Ovary (tissue), 3 donors: ENCODE measurements at regions not wholly inside any gene's neighbourhood (a gene's known extent, or its start where the extent isn't known, plus 50 kb on each side); places are given as distances from the start of the nearest gene placed in this dataset.

Experiments
- EP300 ChIP-seq: sonication (generic); formaldehyde crosslinking; IDR thresholded peaks from one replicate; pipeline ENCODE4 v1.6.1; 2017; ENCODE audit warnings: antibody characterized with exemption
- POLR2A ChIP-seq: fragments of 450-650 bp; IDR thresholded peaks from one replicate; pipeline ENCODE4 v1.6.1; 2017; ENCODE audit warnings: antibody characterized with exemption, mild to moderate bottlenecking, moderate library complexity
- TF ChIP-seq, protein P1 (sequence below), 3 donors: fragments of 450-650 bp in 2 of 3; fragments of 200-600 bp in 1 of 3; IDR thresholded peaks; one replicate each; pipeline versions ENCODE4 v1.5.1 to v1.8.0; 2016 to 2022; ENCODE audit warnings: antibody characterized with exemption in 3 of 3, mild to moderate bottlenecking in 1 of 3
- donor health status: DM: no; HTN: no; CAD: no.

DNA sequence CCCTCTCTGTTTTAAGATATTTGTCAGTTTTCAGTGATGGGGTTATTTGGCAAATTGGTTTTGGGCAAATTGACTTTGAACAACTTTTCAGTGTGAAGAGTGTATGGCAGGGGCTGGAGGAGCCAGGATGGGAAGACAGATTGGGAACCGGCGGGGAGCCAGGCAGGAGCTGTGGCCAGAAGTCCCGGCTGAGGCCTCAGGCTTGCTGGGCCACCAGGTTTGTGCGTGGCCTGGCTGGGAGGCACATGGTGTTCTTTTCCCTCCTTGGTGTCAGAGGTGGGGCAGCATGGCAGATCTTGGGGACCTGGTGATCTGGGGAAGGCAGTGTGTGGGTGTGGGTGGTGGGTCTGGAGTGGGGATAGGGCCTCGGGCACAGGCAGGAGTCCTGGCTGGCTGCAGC lies 61.1 kb downstream of the SLC25A47 start:
- TF ChIP-seq POLR2A (no peak), EP300 (no peak)
- TF ChIP-seq, protein P1, sequence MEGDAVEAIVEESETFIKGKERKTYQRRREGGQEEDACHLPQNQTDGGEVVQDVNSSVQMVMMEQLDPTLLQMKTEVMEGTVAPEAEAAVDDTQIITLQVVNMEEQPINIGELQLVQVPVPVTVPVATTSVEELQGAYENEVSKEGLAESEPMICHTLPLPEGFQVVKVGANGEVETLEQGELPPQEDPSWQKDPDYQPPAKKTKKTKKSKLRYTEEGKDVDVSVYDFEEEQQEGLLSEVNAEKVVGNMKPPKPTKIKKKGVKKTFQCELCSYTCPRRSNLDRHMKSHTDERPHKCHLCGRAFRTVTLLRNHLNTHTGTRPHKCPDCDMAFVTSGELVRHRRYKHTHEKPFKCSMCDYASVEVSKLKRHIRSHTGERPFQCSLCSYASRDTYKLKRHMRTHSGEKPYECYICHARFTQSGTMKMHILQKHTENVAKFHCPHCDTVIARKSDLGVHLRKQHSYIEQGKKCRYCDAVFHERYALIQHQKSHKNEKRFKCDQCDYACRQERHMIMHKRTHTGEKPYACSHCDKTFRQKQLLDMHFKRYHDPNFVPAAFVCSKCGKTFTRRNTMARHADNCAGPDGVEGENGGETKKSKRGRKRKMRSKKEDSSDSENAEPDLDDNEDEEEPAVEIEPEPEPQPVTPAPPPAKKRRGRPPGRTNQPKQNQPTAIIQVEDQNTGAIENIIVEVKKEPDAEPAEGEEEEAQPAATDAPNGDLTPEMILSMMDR (IDR thresholded peaks at IDR 0.05): no peak
